ENCODE measurements at regions not wholly inside any gene's neighbourhood (a gene's known extent, or its start where the extent isn't known, plus 50 kb on each side); places are given as distances from the start of the nearest gene placed in this dataset.

DNA sequence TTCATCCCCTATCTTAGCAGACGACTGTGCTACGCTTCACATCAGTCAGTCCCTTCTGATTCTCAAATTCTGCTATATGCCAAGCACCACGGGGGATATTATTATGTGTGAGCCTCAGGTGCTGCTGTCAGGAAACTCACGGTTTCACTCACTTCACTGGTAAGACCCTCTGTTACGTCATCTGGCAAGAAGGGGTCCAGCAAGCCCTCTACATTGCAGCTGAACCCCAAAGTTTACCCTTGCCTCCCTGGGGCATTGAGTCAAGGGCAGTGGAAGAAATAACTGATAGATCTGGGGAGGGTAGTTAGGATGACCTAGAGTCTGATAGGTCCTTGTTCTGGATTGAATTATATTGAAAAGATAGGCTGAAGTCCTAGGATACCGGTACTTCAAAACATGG is 237.4 kb downstream of the RRAGC start:
- TF ChIP-seq, protein P1, sequence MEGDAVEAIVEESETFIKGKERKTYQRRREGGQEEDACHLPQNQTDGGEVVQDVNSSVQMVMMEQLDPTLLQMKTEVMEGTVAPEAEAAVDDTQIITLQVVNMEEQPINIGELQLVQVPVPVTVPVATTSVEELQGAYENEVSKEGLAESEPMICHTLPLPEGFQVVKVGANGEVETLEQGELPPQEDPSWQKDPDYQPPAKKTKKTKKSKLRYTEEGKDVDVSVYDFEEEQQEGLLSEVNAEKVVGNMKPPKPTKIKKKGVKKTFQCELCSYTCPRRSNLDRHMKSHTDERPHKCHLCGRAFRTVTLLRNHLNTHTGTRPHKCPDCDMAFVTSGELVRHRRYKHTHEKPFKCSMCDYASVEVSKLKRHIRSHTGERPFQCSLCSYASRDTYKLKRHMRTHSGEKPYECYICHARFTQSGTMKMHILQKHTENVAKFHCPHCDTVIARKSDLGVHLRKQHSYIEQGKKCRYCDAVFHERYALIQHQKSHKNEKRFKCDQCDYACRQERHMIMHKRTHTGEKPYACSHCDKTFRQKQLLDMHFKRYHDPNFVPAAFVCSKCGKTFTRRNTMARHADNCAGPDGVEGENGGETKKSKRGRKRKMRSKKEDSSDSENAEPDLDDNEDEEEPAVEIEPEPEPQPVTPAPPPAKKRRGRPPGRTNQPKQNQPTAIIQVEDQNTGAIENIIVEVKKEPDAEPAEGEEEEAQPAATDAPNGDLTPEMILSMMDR (IDR thresholded peaks at IDR 0.05; ENCODE audit: low read depth, low read length, missing control alignments) = no peak

DNA sequence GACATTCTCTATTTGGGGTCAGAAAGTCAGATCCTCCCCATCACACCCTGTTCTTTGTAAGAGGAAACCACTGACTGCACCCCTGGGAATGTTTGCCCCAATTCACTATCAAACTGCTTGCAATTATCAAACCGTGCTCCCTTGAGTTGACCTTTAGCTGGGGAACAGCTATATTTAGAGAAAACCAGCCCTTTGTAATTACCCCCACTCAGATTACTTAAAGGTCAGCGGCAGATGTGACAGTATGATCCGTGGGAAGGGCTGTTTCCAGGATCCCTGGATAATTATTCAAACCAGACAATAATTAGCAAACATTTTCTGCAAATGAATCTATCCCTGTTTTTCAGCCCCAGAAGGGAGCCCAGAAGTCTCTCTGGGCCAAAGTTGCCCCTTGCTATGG is 242.7 kb downstream of the RRAGC start:
- TF ChIP-seq, protein P1 (IDR thresholded peaks at IDR 0.05; ENCODE audit: low read depth, low read length, missing control alignments) = no peak
- no peak for DNase-seq (ENCODE audit: extremely low read depth, low read depth)
- no peak overlapping the region for H3K4me3 ChIP-seq (replicated peaks; ENCODE audit: low read depth, low read length)

More for the DNA sequence above, 237.4 kb downstream of the RRAGC start:
- no peak overlapping the region for H3K4me3 ChIP-seq (replicated peaks; ENCODE audit: low read depth, low read length)
- no peak for DNase-seq (ENCODE audit: extremely low read depth, low read depth)

DNA sequence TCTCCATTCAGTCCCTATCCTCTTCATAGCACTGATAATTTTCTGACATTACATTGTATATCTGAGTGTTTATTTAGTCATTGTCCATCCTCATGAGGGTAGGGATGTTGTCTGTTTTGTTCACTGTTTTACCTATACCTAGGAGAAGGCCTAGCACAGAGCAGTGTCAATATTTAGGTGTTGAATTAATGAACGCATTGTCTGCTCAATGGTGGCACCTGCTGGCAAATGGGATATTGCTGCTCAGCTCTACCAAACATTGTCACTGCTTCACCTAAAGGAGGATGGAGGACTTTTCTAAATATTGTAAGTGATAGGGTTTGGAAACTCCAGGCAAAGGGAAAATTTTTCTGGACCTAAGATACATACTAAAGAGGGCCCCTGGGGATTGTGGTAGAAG is 243.9 kb downstream of the RRAGC start:
- H3K4me3 ChIP-seq (replicated peaks; ENCODE audit: low read depth, low read length) = no peak overlapping the region
- DNase-seq (ENCODE audit: extremely low read depth, low read depth) = no peak
- TF ChIP-seq, protein P1 (IDR thresholded peaks at IDR 0.05; ENCODE audit: low read depth, low read length, missing control alignments) = no peak

DNA sequence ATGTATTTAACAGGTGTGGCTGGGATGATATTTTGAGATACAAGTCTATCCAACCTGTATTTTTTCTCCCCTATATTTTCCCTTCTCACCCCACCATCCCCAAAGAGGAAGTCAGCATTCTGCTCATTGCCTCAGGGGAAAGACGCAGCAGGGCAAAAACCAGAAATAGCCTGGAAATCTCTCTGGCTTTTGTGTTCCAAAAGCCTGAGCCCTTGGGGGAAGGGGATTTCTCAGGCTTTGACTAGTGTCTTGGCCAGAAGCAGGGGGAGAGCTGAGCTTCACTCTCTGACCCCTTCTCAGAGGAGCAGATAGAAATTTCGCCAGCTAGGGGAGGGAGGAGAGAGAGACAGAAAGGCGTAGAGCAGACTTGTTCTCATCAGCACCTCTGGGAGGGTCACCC is 244.7 kb downstream of the RRAGC start:
- TF ChIP-seq, protein P1 (IDR thresholded peaks at IDR 0.05; ENCODE audit: low read depth, low read length, missing control alignments) = no peak
- DNase-seq (ENCODE audit: extremely low read depth, low read depth) = no peak
- H3K4me3 ChIP-seq (replicated peaks; ENCODE audit: low read depth, low read length) = no peak overlapping the region

DNA sequence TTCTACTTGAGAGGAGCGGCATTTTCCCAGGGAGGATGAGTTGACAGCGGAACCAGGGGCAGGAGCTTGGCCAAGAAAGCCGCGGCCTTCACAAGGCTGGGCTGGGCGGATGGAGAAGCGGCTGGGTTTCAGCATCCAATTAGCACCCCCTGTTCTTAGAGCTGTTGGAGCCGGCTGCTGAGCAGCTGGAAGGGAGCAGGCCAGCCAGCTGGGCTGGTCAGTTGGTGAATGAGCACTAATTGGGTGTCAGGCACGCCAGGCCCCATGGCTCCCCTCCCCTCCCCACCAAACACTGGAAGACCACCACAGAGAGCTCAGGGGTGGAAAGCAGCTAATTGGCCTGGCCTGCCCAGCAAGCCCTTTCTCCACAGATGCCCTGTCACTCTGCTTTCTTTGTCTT is 245.6 kb downstream of the RRAGC start:
- TF ChIP-seq, protein P1 (IDR thresholded peaks at IDR 0.05; ENCODE audit: low read depth, low read length, missing control alignments) = no peak
- no peak for DNase-seq (ENCODE audit: extremely low read depth, low read depth)
- no peak overlapping the region for H3K4me3 ChIP-seq (replicated peaks; ENCODE audit: low read depth, low read length)

DNA sequence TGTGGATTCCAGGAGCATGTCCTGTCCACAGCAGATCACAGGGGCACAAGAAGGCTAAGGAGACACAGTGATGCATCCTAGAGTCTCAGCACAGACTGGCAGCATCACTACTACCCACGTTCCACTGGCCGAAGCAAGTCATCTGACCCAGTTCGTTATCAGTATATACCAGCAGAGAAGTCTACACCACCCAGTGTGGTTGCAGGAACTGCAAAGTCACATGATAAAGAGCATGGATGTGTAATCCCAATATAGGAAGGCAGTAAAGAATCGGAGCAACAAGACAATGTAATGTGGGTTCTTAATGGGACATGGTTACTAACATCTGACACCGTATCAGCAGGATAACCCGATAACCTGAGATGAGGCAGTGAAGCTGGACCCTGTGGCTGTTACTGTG is 246.6 kb downstream of the RRAGC start:
- no peak for DNase-seq (ENCODE audit: extremely low read depth, low read depth)
- TF ChIP-seq, protein P1 (IDR thresholded peaks at IDR 0.05; ENCODE audit: low read depth, low read length, missing control alignments) = no peak
- H3K4me3 ChIP-seq (replicated peaks; ENCODE audit: low read depth, low read length) = no peak overlapping the region

DNA sequence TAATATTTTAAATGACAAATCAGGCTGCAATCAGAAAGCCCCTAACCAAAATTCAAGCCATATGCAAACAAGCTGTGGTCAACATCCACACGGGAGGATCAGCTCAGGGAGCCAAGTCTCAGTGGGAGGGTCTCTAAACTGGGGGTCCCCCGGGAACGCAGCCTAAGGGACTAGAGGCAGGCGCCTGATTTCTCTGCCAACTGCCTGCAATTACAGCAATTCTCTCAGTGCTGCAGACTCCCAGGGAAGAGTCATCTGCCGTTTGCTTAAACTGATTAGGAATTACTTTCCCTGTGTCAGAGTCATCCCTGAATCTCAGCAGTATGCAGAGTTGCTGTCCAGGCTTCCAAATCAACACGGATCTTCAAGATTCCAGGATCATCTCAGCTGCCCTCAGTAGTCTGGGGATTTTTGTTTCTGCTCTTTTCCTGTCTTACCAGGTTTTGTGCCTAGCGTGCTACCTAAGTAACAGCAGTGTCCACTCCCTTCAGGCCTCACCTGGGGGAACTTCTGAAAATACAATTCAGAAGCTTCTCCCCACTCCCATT is 247.8 kb downstream of the RRAGC start:
- TF ChIP-seq, protein P1 (IDR thresholded peaks at IDR 0.05; ENCODE audit: low read depth, low read length, missing control alignments) = no peak
- H3K4me3 ChIP-seq (replicated peaks; ENCODE audit: low read depth, low read length) = no peak overlapping the region
- no peak for DNase-seq (ENCODE audit: extremely low read depth, low read depth)
